IMR-90 (cell line): ENCODE measurements at regions not wholly inside any gene's neighbourhood (a gene's known extent, or its start where the extent isn't known, plus 50 kb on each side); places are given as distances from the start of the nearest gene placed in this dataset.

Experiments
- ATAC-seq: fragments of 200-7000 bp; cut with Tn5 transposase; 2 replicates; pipeline ENCODE4 v1.9.1; 2020; ENCODE audit warnings: low read depth, mild to moderate bottlenecking, moderate library complexity
- BruUV-seq: library from RNA; stranded (reverse); fragments of 400-500 nt; replicated peaks from 2 replicates; lab custom pipeline; 2021; lab: Mats Ljungman, UMichigan
- CTCF ChIA-PET: fragments of 300-600 bp; formaldehyde crosslinking; extraction: SDS; loops from one replicate; lab custom pipeline; 2021; ENCODE audit warnings: antibody characterized with exemption; lab: Yijun Ruan, JAX
- POLR2A ChIA-PET: fragments of 300-600 bp; sonication (Branson Sonifier 250); formaldehyde crosslinking; loops from one replicate; lab custom pipeline; 2022; ENCODE audit warnings: antibody characterized with exemption; ENCODE audit not compliant: unreplicated experiment; lab: Charles Lee
- DNase-seq: peaks from one replicate; pipeline ENCODE4 v3.0.0; 2013
- H2AFZ ChIP-seq: replicated peaks from 2 replicates; pipeline ENCODE3; 2013; ENCODE audit warnings: low read length, mild to moderate bottlenecking; ENCODE audit not compliant: poor library complexity
- H2AK5ac ChIP-seq: 2 replicates; pipeline ENCODE4 v1.6.1; 2013; ENCODE audit warnings: low read depth, low read length, inconsistent platforms
- H2AK9ac ChIP-seq: replicated peaks from 2 replicates; pipeline ENCODE3; 2013; ENCODE audit warnings: mild to moderate bottlenecking, low read depth, low read length, moderate library complexity; ENCODE audit not compliant: poor library complexity
- H2BK120ac ChIP-seq: 2 replicates; pipeline ENCODE4 v1.6.1; 2013; ENCODE audit warnings: low read depth, low read length, inconsistent platforms
- H2BK15ac ChIP-seq: 3 replicates; pipeline ENCODE4 v1.6.1; 2013; ENCODE audit warnings: low read depth, low read length, inconsistent platforms
- H2BK20ac ChIP-seq: 2 replicates; pipeline ENCODE4 v1.6.1; 2013; ENCODE audit warnings: low read depth, mild to moderate bottlenecking, inconsistent platforms, low read length, moderate library complexity
- H2BK5ac ChIP-seq: 2 replicates; pipeline ENCODE4 v1.6.1; 2013; ENCODE audit warnings: mild to moderate bottlenecking, low read depth, low read length, inconsistent platforms; ENCODE audit not compliant: poor library complexity, severe bottlenecking
- H3K14ac ChIP-seq: replicated peaks from 2 replicates; pipeline ENCODE4 v1.6.1; 2013; ENCODE audit warnings: low read depth, low read length, inconsistent platforms
- H3K18ac ChIP-seq: 2 replicates; pipeline ENCODE4 v1.6.1; 2013; ENCODE audit warnings: low read depth, low read length, control low read depth
- H3K23ac ChIP-seq: 2 replicates; pipeline ENCODE4 v1.6.1; 2013; ENCODE audit warnings: low read depth, low read length, inconsistent platforms
- H3K27ac ChIP-seq: 2 replicates; pipeline ENCODE4 v1.5.1; 2013; ENCODE audit warnings: mild to moderate bottlenecking, control low read depth, low read length; ENCODE audit not compliant: insufficient read depth
- H3K27me3 ChIP-seq: 2 replicates; pipeline ENCODE4 v1.6.1; 2013; ENCODE audit warnings: low read length; ENCODE audit not compliant: control insufficient read depth, insufficient read depth
- H3K36me3 ChIP-seq: 2 replicates; pipeline ENCODE4 v1.6.1; 2013; ENCODE audit warnings: low read length, mixed read lengths; ENCODE audit not compliant: control insufficient read depth, insufficient read depth
- H3K4ac ChIP-seq: 2 replicates; pipeline ENCODE4 v1.6.1; 2013; ENCODE audit warnings: low read depth, low read length, inconsistent platforms
- H3K4me1 ChIP-seq: 2 replicates; pipeline ENCODE4 v1.6.1; 2013; ENCODE audit warnings: low read length, mixed read lengths; ENCODE audit not compliant: control insufficient read depth, insufficient read depth
- H3K4me2 ChIP-seq: 2 replicates; pipeline ENCODE4 v1.6.1; 2013; ENCODE audit warnings: low read depth, mild to moderate bottlenecking, control low read depth, low read length, moderate library complexity
- H3K4me3 ChIP-seq: 2 replicates; pipeline ENCODE4 v1.5.1; 2013; ENCODE audit warnings: low read depth, mild to moderate bottlenecking, control low read depth, low read length, moderate library complexity; ENCODE audit not compliant: insufficient read depth
- H3K56ac ChIP-seq: 2 replicates; pipeline ENCODE4 v1.6.1; 2013; ENCODE audit warnings: low read length, inconsistent platforms; ENCODE audit not compliant: insufficient read depth; ENCODE audit errors: extremely low read depth
- H3K79me1 ChIP-seq, 2 experiments: 2 replicates each; pipeline ENCODE4 v1.6.1; 2013; ENCODE audit warnings: low read length in 2 of 2, inconsistent platforms in 1 of 2, low read depth in 1 of 2
- H3K9ac ChIP-seq: 2 replicates; pipeline ENCODE4 v1.6.1; 2013; ENCODE audit warnings: low read depth, low read length, control low read depth
- H3K9me1 ChIP-seq: 2 replicates; pipeline ENCODE4 v1.6.1; 2013; ENCODE audit warnings: low read length, inconsistent platforms; ENCODE audit not compliant: insufficient read depth
- H3K9me3 ChIP-seq: 2 replicates; pipeline ENCODE4 v1.6.1; 2013; ENCODE audit warnings: low read length; ENCODE audit not compliant: control insufficient read depth, insufficient read depth
- H4K20me1 ChIP-seq: 2 replicates; pipeline ENCODE4 v1.6.1; 2013; ENCODE audit warnings: low read length, inconsistent platforms; ENCODE audit not compliant: insufficient read depth
- H4K5ac ChIP-seq: 2 replicates; pipeline ENCODE4 v1.6.1; 2013; ENCODE audit warnings: mild to moderate bottlenecking, low read depth, low read length, control low read depth
- H4K8ac ChIP-seq, 2 experiments: 2 replicates each; pipeline ENCODE4 v1.6.1; 2013; ENCODE audit warnings: low read depth in 2 of 2, low read length in 2 of 2, control low read depth in 1 of 2, inconsistent platforms in 1 of 2
- H4K91ac ChIP-seq: 2 replicates; pipeline ENCODE4 v1.6.1; 2013; ENCODE audit warnings: low read depth, low read length, inconsistent platforms; ENCODE audit not compliant: insufficient read depth
- BHLHE40 ChIP-seq: fragments of 150-350 bp; IDR thresholded peaks from 2 replicates; pipeline ENCODE4 v1.6.1; 2016; ENCODE audit warnings: mild to moderate bottlenecking, low read depth, low read length
- CEBPB ChIP-seq: IDR thresholded peaks from 2 replicates; pipeline ENCODE4 v1.6.1; 2012; ENCODE audit warnings: low read depth, low read length, improper control_type of control experiment
- ELK1 ChIP-seq: fragments of 150-350 bp; IDR thresholded peaks from 2 replicates; pipeline ENCODE4 v1.6.1; 2016; ENCODE audit warnings: low read depth, mild to moderate bottlenecking, low read length, moderate library complexity, borderline replicate concordance
- FOS ChIP-seq: fragments of 150-350 bp; IDR thresholded peaks from 2 replicates; pipeline ENCODE4 v1.6.1; 2016; ENCODE audit warnings: low read depth, low read length
- MAFK ChIP-seq: IDR thresholded peaks from 2 replicates; pipeline ENCODE4 v1.6.1; 2012; ENCODE audit warnings: low read depth, low read length, improper control_type of control experiment
- MAZ ChIP-seq: IDR thresholded peaks from 2 replicates; pipeline ENCODE4 v1.6.1; 2012; ENCODE audit warnings: low read depth, mild to moderate bottlenecking, low read length, improper control_type of control experiment, moderate library complexity, borderline replicate concordance
- MXI1 ChIP-seq: IDR thresholded peaks from 2 replicates; pipeline ENCODE4 v1.6.1; 2012; ENCODE audit warnings: low read depth, mild to moderate bottlenecking, low read length, moderate library complexity, borderline replicate concordance
- NFE2L2 ChIP-seq: fragments of 150-350 bp; IDR thresholded peaks from 2 replicates; pipeline ENCODE4 v1.6.1; 2016; ENCODE audit warnings: low read depth, mild to moderate bottlenecking, low read length
- RAD21 ChIP-seq: IDR thresholded peaks from 2 replicates; pipeline ENCODE4 v1.6.1; 2012; ENCODE audit warnings: low read length, improper control_type of control experiment
- RCOR1 ChIP-seq: IDR thresholded peaks from 2 replicates; pipeline ENCODE4 v1.6.1; 2012; ENCODE audit warnings: mild to moderate bottlenecking, low read length, improper control_type of control experiment; ENCODE audit not compliant: insufficient replicate concordance
- SMC3 ChIP-seq: fragments of 150-350 bp; IDR thresholded peaks from 2 replicates; pipeline ENCODE4 v1.6.1; 2016; ENCODE audit warnings: low read depth, mild to moderate bottlenecking, antibody characterized with exemption, low read length, moderate library complexity
- USF2 ChIP-seq: fragments of 150-350 bp; IDR thresholded peaks from 2 replicates; pipeline ENCODE4 v1.6.1; 2017; ENCODE audit warnings: mild to moderate bottlenecking, antibody characterized with exemption, low read length, low read depth
- WGBS, 2 experiments: methylation state at CpG; one replicate each; pipeline versions ENCODE4 v1.1.5 to v1.1.7; 2013; ENCODE audit warnings: missing lambda C conversion rate in 2 of 2; ENCODE audit not compliant: insufficient read length in 1 of 2; ENCODE audit errors: extremely low coverage in 2 of 2; 5-methylcytosine and 5-hydroxymethylcytosine counted together
- dilution Hi-C: fragments of 300-500 bp; cut with HindIII; formaldehyde crosslinking; loops from one replicate; pipeline ENCODE4 v1.14.3; 2018; ENCODE audit warnings: low sequenced_read_pairs; ENCODE audit not compliant: unreplicated experiment
- in situ Hi-C: fragments of 300-500 bp; cut with MboI; formaldehyde crosslinking; loops from 3 replicates; pipeline ENCODE4 v1.14.3; 2019; ENCODE audit warnings: low sequenced_read_pairs, inconsistent platforms, mixed read lengths
- intact Hi-C: fragments of 100-400 bp; cut with micrococcal nuclease; formaldehyde crosslinking; loops from 2 replicates; pipeline ENCODE4 v1.10.0; 2022

DNA sequence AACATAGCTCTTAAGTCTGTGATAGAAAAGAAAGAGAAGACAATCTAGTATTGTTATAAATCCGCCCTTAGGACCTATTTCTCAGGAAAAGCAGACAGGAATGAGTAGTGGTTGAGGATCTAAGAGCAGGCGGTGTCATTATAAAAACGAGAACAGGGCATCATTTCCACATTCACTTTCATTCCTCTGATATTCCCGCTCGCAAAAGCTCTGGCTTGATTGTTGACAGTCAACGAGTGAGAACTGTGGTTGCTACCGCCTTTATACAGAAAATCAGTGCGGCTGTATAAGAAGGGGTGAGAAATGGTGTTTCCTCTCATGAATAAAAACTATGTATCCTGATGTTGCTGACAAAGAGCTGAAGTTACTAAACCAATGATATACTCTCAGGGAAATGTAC is 1409.6 kb upstream of the WWC1 start:
- Histone ChIP-seq H2AFZ (no peak overlapping the region), H3K9ac (no peak overlapping the region), H4K5ac (no peak overlapping the region), H2BK20ac (no peak overlapping the region), H2BK120ac (no peak overlapping the region), H3K56ac (no peak overlapping the region), H2BK5ac (no peak overlapping the region), H3K27me3 (no peaks in the 10 kb centered on the region), H3K79me1 (no peaks in the 10 kb centered on the region), H3K14ac (no peak overlapping the region), H3K18ac (no peak overlapping the region), H4K20me1 (no peaks in the 10 kb centered on the region), H3K4me2 (no peak overlapping the region), H4K91ac (no peak overlapping the region), H3K4ac (no peak overlapping the region), H3K27ac (no peak overlapping the region), H2AK5ac (no peak overlapping the region), H3K4me1 (no peaks in the 10 kb centered on the region), H2BK15ac (no peak overlapping the region), H3K9me3 (peaks cover 5% of the 10 kb centered on the region), H3K36me3 (no peaks in the 10 kb centered on the region), H4K8ac (no peak overlapping the region), H3K4me3 (no peak overlapping the region), H3K23ac (no peak overlapping the region), H2AK9ac (no peak overlapping the region), H3K9me1 (no peaks in the 10 kb centered on the region)
- no peak for TF ChIP-seq USF2
- no peak for TF ChIP-seq CEBPB
- no peak for TF ChIP-seq RCOR1
- no peak for TF ChIP-seq RAD21
- TF ChIP-seq NFE2L2 = no peak
- TF ChIP-seq ELK1 = no peak
- no peak for TF ChIP-seq BHLHE40
- no peak for TF ChIP-seq MAFK
- TF ChIP-seq MAZ = no peak
- no peak for TF ChIP-seq SMC3
- TF ChIP-seq MXI1 = no peak
- no peak for TF ChIP-seq FOS
- dilution Hi-C loops (no loop called here), intact Hi-C loops (no loop called here), in situ Hi-C loops (no loop called here)
- no peak for DNase-seq
- WGBS, 2 experiments = no CpG with 5 or more reads among the region's 8 CpGs
- ChIA-PET CTCF (no interaction called here), POLR2A (no interaction called here)
- BruUV-seq = no TSS peak
- ATAC-seq = no peak
